HK-2 (cell line): ENCODE measurements at regions not wholly inside any gene's neighbourhood (a gene's known extent, or its start where the extent isn't known, plus 50 kb on each side); places are given as distances from the start of the nearest gene placed in this dataset.
"Not testable (repeated sequence)": the region's sequence is repeated elsewhere in the genome, so short reads cannot be mapped to it uniquely, and the experiment has no call there.

Experiments used
- DNase-seq: peaks from one replicate; pipeline ENCODE4 v3.0.0-alpha.2; 2018; ENCODE audit not compliant: unreplicated experiment

DNA sequence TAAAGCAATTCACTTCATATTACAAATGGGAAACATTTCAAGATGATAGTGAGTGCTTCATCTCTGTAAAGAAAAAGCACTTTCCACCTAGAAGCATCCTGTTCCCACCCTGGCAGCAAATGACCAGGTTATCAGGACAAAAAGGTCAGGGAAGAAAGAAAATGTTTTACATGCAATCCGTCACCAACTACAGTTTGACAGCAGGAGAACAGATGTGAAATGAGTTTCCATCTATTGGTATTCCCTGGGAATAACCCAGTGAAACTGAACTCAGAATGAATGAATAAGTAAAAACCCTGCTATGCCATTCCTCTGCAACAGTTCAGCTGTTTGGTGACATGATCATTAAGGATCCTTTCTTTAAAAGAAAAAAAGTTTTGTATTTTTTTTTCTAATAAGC is 67.6 kb downstream of the HTR1A start:
- DNase-seq, result no peak

DNA sequence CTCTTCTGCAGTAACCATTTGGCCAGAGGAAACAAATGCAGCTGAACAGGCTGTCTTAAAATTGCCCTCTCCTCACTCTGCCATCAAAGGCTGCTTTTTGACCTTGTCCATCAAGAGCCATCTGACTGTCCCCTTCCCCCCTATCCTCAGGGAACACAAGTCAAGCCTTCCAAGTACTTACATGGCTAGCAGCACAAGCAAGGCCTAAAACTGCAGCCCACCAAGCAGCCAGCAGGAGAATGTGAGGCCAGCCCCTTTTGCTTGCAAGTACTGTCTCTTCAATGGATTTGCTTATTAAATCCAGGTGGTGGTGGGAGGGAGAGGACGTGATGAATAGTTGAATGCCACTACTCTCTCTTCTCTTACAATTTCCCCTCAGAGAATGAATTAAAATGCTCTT is 83.5 kb downstream of the HTR1A start:
- DNase-seq, result no peak

DNA sequence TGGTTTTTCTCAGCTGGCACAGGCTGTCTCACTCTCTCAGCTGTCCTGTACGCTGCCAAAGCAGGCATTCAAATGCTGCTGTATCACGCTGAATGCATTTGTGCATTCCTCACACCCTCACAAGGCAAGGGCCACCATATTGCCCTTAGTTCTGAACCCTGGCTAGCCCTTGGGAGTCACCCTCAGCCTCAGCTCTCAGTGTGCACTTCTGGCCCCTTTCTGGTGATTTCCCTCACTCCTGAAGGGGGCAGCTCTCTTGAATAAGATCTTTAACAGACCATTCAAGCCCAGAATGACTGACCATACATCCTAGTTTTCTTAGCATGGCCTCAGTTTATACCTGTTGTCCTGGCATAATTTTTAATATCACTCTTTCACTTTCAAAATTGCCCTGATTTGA is 84.3 kb downstream of the HTR1A start:
- DNase-seq, result no peak

DNA sequence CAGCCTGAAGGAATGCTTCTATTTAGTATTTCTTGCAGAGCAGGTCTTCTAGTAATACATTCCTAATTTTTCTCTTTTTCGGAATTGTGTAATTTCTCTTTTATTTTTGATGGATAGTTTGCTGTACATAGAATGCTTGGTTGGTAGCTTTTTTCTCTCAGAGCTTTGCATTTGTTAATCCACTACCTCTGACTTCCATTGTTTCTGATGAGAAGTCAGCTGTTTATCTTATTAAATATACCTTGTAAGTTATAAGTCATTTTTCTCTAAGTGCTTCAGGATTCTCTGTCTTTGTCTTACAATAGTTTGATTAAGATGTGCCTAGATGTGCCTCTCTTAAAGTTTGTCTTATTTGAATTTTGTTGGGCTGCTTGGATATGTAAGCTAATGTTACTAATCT is 101.9 kb downstream of the HTR1A start:
- DNase-seq, result no peak

DNA sequence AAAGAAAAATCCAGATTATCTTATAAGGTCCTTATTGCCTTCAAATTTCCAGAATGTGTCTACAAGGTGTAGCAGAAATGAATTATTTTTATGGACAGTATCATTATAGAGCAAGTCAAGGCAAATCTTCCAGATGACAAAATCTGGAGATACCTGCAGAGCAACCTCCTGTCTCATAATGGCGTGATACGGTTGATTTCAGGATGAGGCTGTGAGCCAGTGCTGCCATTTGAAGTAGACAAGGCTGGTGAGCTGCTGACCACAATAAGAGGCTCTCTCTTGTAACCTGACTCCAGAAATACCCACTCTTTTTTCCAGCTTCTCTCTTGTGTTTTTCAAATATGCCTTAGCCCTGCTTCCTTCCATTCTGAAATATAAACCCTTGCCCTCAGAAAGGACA is 108.2 kb downstream of the HTR1A start:
- DNase-seq, result no peak

DNA sequence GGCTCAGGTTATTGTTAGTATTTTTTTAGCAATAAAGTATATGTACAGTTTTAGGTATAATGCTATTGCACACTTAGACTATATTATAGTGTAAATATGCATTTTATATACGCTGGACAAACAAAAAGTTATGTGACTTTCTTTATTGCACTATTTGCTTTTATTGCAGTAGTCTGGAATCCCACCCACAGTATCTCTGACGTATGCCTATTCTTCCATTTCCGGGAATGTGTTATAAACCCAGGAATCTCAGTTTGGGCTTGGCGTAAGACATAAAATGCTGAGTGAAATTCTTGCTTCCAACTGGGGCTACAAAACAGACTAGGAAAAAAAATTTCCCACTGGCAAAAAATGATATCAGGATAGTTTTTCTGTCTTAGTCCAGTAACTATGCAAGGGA is 119.1 kb downstream of the HTR1A start:
- no peak for DNase-seq

DNA sequence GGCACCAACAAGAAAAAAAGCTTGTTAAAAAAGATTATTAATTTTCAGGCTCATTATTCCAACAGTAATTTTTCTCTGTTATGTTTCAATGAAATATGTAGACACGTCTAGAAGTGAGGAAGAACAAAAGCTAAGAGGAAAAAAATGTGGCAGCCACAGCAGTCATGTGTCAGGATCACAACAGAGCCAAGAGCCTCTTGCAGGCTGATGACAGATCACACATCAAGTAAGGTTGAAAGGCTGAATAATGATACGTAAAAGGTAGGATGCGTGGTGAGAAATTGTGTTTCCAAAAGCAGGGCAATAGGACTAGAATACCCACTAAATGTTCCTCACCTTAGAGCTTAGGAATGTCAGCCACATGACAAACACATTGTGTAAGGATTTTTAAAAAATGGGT is 124.8 kb downstream of the HTR1A start:
- DNase-seq, result no peak

DNA sequence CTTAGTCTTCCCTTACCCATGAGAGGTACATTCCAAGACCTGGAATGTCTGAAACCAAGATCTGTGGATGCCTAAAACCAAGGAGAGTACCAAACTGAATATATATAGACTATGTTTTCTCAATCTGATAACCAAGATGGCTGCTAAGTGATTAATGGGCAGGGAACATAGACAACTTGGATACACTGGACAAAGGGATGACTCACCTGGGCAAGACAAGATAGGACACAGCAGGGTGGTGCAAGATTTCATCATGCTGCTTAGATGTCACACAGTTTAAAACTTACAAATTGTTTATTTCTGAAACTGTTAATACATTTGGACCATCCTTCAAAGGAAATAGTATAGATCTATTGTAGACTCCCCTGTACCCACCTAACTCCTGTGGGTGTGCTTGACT is 130.9 kb downstream of the HTR1A start:
- DNase-seq, result no peak

DNA sequence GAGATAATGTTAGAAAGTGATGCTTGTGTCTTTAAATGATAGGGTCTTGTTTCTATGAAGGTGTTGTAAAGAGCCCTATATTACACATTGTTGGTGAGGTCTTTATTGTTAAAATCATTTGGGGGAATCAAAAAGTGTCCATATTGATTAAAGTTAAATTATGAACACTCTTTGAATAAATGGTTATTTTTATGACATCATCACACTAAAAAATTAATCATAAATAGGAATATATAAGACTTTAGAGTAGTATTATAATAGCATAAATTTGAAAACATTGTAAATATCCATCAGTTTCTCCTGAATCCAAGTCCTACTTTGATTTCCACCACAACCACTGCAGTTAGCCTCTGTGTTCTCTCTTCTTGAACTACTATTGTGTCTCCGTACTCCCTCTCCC is 136.3 kb downstream of the HTR1A start:
- no peak for DNase-seq

DNA sequence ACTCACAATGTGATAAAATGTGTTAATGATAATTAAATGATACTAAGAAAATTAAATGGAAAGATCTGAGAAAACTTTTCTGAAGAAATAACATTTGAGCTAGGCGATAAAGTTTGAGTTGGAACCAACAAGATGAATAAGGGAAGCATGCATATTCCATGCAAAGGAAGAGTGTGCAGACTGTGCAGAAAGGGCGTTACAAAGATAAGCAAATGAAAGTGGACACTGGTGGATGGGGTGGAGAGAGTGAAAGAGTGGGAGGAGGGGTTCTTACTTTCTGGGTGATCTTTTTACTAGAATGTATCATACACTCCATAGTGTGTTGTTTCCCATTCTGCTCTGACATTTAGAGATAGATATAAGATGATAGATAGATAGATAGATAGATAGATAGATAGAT is 138.7 kb downstream of the HTR1A start:
- no peak for DNase-seq

DNA sequence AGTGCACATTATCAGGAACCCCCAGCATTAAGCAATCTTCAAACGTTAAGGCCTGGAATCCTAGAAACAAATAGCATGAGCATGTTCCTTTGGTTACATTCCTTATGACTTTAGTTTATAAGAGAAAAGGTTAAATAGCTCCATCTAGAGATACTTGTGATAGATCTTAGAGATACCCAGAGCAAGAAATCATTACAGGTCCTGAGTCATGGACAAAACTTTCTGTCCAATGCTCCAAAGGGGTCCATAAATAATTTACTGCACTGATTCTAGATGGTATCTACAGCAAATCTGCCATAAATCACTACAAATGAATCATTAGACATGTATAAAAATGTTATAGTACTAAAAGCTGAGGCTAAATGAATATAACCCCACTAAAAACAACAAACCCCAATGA is 139.6 kb downstream of the HTR1A start:
- DNase-seq, result no peak

DNA sequence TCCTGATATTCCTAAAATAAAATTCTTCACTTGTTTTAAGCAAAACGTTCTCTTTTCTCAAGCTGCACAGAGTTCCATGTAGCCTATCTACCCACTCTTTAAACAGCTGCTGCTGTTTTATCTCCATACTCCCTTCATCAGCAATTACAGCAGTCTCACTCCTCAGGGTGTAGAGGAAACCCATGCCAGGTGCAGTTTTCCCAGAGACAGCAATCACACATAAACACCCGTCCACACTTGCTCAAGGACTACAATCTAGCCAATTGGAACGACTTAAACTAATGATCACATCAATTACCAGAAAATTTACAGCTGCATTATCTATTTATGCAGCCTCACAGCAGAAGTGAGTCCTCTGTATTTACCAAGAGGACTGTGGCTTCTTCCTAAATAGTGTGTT is 141.7 kb downstream of the HTR1A start:
- DNase-seq, result no peak

DNA sequence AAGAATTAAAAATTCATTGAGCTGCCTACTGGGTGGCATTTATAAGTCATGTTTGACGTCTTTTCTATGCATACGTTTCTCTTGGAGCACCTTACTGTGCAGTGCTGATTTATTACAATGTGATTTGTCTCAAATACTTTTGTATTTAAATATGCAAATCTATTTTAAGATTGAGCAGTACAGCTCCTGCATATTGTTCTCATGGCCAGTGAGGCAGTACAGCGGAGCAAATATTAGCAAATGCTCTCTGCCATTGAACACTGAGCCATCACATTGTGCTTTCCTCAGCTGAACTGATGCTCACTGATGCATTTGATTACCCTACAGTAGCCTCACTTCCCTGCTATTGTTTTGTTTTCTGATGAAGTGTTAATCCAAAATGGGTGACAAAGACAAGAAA is 149.6 kb downstream of the HTR1A start:
- DNase-seq, result no peak

DNA sequence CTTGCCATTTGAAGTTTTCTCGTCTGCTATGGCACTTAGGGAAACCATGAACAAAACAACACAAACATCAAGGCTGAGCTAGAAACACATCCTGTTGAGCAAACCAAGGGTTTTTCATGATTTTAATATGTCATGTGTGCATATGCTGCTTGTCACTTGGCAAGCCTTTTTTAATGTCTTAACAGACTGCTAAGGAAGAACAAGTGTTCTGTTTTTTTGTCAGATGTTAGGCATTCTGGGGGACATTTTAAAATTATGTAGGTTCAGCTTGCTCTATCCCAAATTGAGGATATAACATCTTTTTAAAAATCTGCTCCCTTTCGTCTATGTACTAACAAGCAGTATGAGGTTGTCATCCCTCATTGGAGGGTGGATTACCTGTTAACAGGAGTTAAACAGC is 150.3 kb downstream of the HTR1A start:
- DNase-seq, result no peak

DNA sequence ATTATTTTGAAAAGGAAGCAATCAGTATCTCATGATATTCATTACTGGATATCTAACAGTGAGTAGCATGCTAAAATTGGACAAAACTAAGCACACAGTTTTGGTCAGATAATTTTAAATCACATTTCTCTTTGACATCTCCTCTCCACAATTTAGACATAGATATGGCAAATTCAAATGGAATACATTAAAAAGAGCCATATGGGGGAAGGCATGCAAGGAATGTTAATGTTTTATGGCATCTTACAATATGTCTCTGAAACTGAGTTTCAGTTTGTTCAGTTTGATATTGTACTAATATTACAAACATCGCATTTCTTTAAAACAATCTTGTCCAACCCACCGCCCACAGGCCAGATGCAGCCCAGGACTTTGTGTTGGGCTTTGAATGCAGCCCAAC is 151.0 kb downstream of the HTR1A start:
- no peak for DNase-seq

DNA sequence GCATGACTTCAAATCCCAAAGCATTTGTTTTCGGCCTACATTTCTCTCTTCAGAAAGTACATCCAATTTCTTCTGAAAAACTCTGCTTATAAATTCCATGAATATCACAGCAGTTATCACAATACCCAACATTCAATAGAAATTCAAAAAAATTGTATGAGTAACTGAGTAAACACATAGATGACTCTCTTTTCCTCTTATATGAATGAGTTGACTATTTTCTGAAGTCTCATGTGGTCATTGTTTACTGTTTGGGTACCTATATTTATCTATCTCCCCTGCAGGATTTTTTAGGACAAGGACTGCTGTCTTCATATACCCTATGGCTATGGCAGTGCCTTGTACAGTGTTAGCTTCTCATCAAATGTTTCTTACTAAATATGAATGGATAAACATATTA is 157.1 kb downstream of the HTR1A start:
- no peak for DNase-seq

DNA sequence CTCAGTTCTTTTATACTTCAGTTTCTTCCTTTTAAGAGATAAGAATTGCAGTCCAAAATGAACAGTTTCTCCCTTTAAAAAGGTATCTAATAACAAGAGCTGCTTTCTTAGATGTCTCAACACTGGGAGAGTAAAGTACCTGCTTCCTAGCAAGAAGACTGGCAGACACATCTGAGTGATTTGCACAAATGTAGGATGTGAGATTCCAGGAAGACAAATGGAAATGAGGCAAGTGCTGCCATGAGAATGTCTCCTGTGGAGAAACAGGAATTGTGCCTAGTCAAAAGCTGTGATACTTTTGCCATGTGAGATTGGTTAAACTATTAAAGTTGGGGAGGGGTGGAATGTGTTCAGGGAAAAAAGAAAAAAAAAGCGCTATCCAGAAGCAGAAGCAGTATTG is 159.1 kb downstream of the HTR1A start:
- no peak for DNase-seq

DNA sequence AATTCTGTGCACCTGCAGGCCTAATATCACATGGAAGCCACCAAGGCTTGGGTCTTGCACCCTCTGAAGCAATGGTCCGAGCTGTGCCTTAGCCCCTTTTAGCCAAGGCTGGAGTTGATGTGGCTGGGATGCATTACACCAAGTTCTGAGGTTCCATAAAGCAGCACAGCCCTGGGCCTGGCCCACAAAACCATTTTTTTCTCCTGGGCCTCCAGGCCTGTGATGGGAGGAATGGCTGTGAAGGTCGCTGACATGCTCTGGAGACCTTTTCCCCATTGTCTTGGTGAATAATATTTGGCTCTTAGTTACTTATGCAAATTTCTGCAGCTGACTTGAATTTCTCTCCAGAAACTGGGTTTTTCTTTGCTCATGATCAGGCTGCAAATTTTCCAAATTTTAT is 167.3 kb downstream of the HTR1A start:
- DNase-seq, result no peak

DNA sequence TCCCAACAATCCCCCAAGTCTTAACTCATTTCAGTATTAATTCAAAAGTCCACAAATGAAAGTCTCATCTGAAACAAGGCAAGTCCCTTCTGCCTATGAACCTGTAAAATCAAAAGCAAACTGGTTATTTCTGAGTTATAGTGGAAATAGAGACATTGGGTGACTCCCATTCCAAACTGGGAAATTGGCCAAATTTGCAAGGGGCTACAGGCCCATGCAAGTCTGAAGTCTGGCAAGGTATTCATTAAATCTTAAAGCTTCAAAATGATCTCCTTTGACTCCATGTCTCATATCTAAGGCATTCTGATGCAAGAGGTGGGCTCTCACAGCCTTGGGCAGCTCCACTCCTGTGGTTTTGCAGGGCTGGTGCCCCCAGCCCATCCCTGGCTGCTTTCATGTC is 167.9 kb downstream of the HTR1A start:
- no peak for DNase-seq

DNA sequence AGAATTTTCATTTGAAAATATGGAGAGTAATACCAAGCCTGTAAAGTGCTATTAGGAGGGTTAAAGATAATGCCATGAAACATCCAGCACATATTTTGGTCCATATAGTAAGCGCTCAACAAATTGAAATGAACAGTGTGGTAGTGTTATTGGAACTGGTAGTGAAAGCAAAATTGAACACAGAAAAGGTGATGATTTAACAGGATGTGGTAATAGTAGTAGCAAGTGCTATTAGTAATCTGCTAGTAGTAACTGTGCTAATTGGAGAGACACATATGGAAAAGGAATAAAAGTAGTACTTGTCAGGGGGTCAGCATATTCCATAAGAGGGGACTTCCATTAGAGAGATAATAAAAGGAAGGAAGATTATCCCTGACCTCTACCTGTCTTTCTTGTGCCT is 187.3 kb downstream of the HTR1A start:
- no peak for DNase-seq

DNA sequence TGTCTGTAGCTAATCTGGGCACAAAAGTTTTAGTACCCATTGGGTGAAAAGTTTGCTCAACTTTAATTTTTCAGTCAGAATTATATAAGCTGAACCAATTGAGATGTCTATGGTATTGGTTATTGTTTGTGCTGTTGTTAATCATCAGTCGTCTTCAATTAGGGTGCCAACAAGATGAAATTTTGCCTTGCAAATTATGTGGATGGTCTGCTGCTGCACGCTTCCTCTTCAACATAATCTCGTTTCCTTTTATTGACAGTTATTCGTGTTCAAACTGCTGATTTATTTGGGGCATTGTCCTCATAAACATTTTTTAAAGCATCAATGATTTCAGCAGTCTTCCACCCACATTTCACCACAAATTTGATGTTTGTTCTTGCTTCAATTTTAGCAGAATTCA is 194.0 kb downstream of the HTR1A start:
- no peak for DNase-seq

DNA sequence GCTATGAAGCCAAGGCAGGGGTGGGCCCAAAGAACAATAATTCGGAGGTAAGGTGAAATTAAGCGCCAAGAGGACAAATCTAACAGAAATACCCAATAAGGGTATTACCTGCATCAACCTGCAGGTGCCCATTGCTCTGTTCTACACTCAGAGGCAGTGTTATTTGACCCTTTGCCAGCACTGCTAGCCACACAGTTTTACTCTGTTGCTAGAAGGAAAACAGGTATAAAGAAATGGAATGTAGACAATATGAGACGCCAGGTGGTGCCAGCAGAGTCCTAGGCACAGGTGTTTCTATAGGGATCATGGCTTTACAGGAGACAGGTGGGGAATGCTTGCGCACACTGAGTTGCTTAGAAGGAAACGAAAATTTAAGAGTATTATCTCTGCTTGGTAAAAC is 201.3 kb downstream of the HTR1A start:
- DNase-seq, result no peak

DNA sequence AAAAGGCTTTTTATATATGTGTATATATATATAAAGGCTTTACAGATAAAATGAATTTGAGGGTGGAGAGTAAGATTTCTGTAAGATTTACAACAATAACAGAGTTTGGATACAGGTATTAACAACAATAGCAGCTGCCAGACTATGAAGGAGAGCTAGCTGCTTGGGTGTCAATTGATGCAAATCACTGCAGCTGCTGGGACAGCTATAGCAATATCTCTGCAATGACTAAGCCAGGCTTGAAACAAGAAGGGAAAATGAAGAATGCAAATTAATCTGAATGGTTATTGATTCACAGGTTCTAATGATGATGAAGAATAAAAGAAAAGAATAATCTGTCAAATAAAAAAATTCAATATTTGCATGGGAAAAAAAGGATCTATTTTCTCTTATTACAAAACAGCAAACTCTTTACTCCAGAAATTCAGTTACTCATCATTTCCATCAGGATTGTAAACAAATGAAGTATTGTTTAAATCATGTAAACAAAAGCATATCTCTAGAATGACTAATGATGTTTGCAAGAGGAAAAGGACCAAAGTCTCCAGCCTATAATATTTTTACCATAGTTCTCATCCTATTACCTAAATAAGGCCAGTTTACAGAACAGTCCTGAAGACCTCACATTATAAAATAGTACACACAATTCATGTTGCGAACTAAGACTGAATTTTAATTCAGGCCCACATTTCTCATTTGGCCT is 219.0 kb downstream of the HTR1A start:
- no peak for DNase-seq

DNA sequence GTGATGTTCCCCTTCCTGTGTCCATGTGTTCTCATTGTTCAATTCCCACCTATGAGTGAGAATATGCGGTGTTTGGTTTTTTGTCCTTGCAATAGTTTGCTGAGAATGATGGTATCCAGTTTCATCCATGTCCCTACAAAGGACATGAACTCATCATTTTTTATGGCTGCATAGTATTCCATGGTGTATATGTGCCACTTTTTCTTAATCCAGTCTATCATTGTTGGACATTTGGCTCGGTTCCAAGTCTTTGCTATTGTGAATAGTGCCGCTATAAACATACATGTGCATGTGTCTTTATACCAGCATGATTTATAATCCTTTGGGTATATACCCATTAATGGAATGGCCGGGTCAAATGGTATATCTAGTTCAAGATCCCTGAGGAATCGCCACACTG is 229.4 kb downstream of the HTR1A start:
- DNase-seq, result not testable (repeated sequence)

DNA sequence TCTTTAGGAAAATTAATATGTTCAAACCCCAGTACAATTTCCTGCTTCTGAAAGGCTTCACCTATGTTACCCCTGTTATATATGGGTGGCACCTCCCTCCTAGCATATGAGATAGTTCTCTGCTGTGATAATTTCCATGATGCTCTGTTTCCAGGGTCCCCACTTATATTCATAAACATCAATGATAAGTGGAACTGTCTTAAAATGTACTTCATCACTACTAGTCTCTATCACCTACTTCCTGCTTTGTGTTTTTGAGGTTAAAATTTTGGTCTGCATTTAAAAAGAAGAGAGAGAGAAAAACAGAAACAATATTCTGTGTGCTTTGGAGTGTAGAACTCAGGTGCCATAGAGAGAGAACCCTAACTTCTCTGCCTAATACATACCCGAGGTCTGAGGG is 234.7 kb downstream of the HTR1A start:
- no peak for DNase-seq
